ENCODE measurements at regions not wholly inside any gene's neighbourhood (a gene's known extent, or its start where the extent isn't known, plus 50 kb on each side); places are given as distances from the start of the nearest gene placed in this dataset.

GRCh38 chr7:97418312-97418711, 300.8 kb downstream of the SDHAF3 start:
- 0 out of 2 replicates have a peak, but pooled peaks have one; percentile 15 for TF ChIP-seq CTCF (conservative IDR thresholded peaks at IDR 0.05; ENCODE audit: low read length)
- TF ChIP-seq EZH2phosphoT487 (IDR thresholded peaks at IDR 0.05; ENCODE audit: borderline replicate concordance): no peak
